ENCODE measurements at regions not wholly inside any gene's neighbourhood (a gene's known extent, or its start where the extent isn't known, plus 50 kb on each side); places are given as distances from the start of the nearest gene placed in this dataset.

DNA sequence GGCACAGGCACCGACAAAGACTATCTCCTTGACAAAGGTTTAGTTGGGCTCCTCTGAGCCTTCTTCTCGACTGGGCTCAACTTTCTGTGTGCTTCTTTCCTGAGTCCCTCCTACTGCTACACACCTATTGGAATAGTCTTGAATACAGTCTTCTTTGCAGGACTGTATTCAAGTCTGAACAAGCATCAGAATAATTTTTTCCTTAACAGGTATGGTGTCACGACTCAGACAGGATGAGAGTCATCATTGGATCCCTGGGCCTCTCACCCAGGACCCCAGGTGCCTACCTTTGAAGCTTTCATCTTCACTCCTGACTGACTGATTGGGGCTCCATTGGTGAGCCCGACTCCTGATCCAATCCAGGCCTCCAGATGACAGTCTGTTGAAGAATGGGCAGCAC lies 66.3 kb downstream of the CRYGS start:
- TF ChIP-seq, protein P1, sequence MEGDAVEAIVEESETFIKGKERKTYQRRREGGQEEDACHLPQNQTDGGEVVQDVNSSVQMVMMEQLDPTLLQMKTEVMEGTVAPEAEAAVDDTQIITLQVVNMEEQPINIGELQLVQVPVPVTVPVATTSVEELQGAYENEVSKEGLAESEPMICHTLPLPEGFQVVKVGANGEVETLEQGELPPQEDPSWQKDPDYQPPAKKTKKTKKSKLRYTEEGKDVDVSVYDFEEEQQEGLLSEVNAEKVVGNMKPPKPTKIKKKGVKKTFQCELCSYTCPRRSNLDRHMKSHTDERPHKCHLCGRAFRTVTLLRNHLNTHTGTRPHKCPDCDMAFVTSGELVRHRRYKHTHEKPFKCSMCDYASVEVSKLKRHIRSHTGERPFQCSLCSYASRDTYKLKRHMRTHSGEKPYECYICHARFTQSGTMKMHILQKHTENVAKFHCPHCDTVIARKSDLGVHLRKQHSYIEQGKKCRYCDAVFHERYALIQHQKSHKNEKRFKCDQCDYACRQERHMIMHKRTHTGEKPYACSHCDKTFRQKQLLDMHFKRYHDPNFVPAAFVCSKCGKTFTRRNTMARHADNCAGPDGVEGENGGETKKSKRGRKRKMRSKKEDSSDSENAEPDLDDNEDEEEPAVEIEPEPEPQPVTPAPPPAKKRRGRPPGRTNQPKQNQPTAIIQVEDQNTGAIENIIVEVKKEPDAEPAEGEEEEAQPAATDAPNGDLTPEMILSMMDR (IDR thresholded peaks at IDR 0.05), result no peak
- no peak for TF ChIP-seq POLR2A (IDR thresholded peaks at IDR 0.05)

Measured in heart left ventricle (tissue), 13 donors.